ENCODE measurements at regions not wholly inside any gene's neighbourhood (a gene's known extent, or its start where the extent isn't known, plus 50 kb on each side); places are given as distances from the start of the nearest gene placed in this dataset.
"Not testable (repeated sequence)": the region's sequence is repeated elsewhere in the genome, so short reads cannot be mapped to it uniquely, and the experiment has no call there.

- H3K4me3 ChIP-seq (ENCODE audit: low read depth, poor library complexity, severe bottlenecking), result no peak overlapping the region
- DNase-seq (ENCODE audit: low spot score in 2 of 2), result no peak
- 82 to 88% methylated on average over 6 of the region's 6 CpGs for WGBS, 2 donors
- intact Hi-C loops (cut with DNase I; ENCODE audit: low total_unique reads), result loop anchor here (10.0 kb wide), 1 partner anchor 753 kb away; no protein-coding TSS in a partner anchor
- no peak for TF ChIP-seq POLR2A (IDR thresholded peaks at IDR 0.05)
- TF ChIP-seq CTCF (IDR thresholded peaks at IDR 0.05), result no peak
These were observed 58.6 kb upstream of the CNTNAP2 start for GRCh38 chr7:146057958-146058357.

- WGBS, 2 donors, result 74 to 83% methylated on average over 2 of the region's 2 CpGs
These were observed 61.7 kb upstream of the CNTNAP2 start for GRCh38 chr7:146054909-146055308.

GRCh38 chr7:146053492-146053891, 63.1 kb upstream of the CNTNAP2 start:
- WGBS, 2 donors, result 78 to 88% methylated on average over 4 of the region's 4 CpGs
- no peak overlapping the region for H3K4me3 ChIP-seq (ENCODE audit: low read depth, poor library complexity, severe bottlenecking)

More at GRCh38 chr7:146054909-146055308, 61.7 kb upstream of the CNTNAP2 start:
- no peak for TF ChIP-seq CTCF (IDR thresholded peaks at IDR 0.05)
- no peak for TF ChIP-seq POLR2A (IDR thresholded peaks at IDR 0.05)
- no peak overlapping the region for H3K4me3 ChIP-seq (ENCODE audit: low read depth, poor library complexity, severe bottlenecking)
- intact Hi-C loops (cut with DNase I; ENCODE audit: low total_unique reads), result loop anchor here (10.0 kb wide), 1 partner anchor 750 kb away; no protein-coding TSS in a partner anchor
- DNase-seq (ENCODE audit: low spot score in 2 of 2), result no peak

GRCh38 chr7:146043310-146043709, 73.3 kb upstream of the CNTNAP2 start:
- DNase-seq (ENCODE audit: low spot score in 2 of 2); H3K4me3 ChIP-seq (ENCODE audit: low read depth, poor library complexity, severe bottlenecking); intact Hi-C loops (cut with DNase I; ENCODE audit: low total_unique reads): not testable (repeated sequence)
- WGBS, 2 donors, result 87 to 96% methylated on average over 14 of the region's 14 CpGs

More at GRCh38 chr7:146053492-146053891, 63.1 kb upstream of the CNTNAP2 start:
- DNase-seq (ENCODE audit: low spot score in 2 of 2), result no peak
- no peak for TF ChIP-seq CTCF (IDR thresholded peaks at IDR 0.05)
- no peak for TF ChIP-seq POLR2A (IDR thresholded peaks at IDR 0.05)
- intact Hi-C loops (cut with DNase I; ENCODE audit: low total_unique reads), result loop anchor here (10.0 kb wide), 1 partner anchor 749 kb away; no protein-coding TSS in a partner anchor

GRCh38 chr7:146028251-146028750, 88.3 kb upstream of the CNTNAP2 start:
- 65 to 67% methylated on average over 3 of the region's 3 CpGs for WGBS, 2 donors
- DNase-seq (ENCODE audit: low spot score in 2 of 2), result no peak
- TF ChIP-seq POLR2A (IDR thresholded peaks at IDR 0.05), result no peak

GRCh38 chr7:146027243-146027642, 89.4 kb upstream of the CNTNAP2 start:
- no peak for DNase-seq (ENCODE audit: low spot score in 2 of 2)
- no peak for TF ChIP-seq CTCF (IDR thresholded peaks at IDR 0.05)
- no peak overlapping the region for H3K4me3 ChIP-seq (ENCODE audit: low read depth, poor library complexity, severe bottlenecking)
- intact Hi-C loops (cut with DNase I; ENCODE audit: low total_unique reads), result no loop called here

More at GRCh38 chr7:146028251-146028750, 88.3 kb upstream of the CNTNAP2 start:
- H3K4me3 ChIP-seq (ENCODE audit: low read depth, poor library complexity, severe bottlenecking), result no peak overlapping the region
- intact Hi-C loops (cut with DNase I; ENCODE audit: low total_unique reads), result no loop called here

GRCh38 chr7:146022776-146023175, 93.8 kb upstream of the CNTNAP2 start:
- intact Hi-C loops (cut with DNase I; ENCODE audit: low total_unique reads), result no loop called here
- WGBS, 2 donors, result 77 to 80% methylated on average over 5 of the region's 5 CpGs
- no peak for DNase-seq (ENCODE audit: low spot score in 2 of 2)
- TF ChIP-seq CTCF (IDR thresholded peaks at IDR 0.05), result no peak
- no peak for TF ChIP-seq POLR2A (IDR thresholded peaks at IDR 0.05)
- H3K4me3 ChIP-seq (ENCODE audit: low read depth, poor library complexity, severe bottlenecking), result no peak overlapping the region

- 91 to 95% methylated on average over 33 of the region's 33 CpGs for WGBS, 2 donors
- DNase-seq (ENCODE audit: low spot score in 2 of 2); intact Hi-C loops (cut with DNase I; ENCODE audit: low total_unique reads); H3K4me3 ChIP-seq (ENCODE audit: low read depth, poor library complexity, severe bottlenecking): not testable (repeated sequence)
These were observed 97.3 kb upstream of the CNTNAP2 start for GRCh38 chr7:146019041-146020004.

GRCh38 chr7:146017366-146017765, 99.2 kb upstream of the CNTNAP2 start:
- WGBS, 2 donors, result 83 to 85% methylated on average over 5 of the region's 5 CpGs
- H3K4me3 ChIP-seq (ENCODE audit: low read depth, poor library complexity, severe bottlenecking); DNase-seq (ENCODE audit: low spot score in 2 of 2); intact Hi-C loops (cut with DNase I; ENCODE audit: low total_unique reads): not testable (repeated sequence)
